Thyroid gland (tissue), 4 donors: ENCODE measurements at regions not wholly inside any gene's neighbourhood (a gene's known extent, or its start where the extent isn't known, plus 50 kb on each side); places are given as distances from the start of the nearest gene placed in this dataset.

Experiments
- DNase-seq, 2 donors: peaks; one replicate each; pipeline ENCODE4 v3.0.0-alpha.2; 2019
- H3K27ac ChIP-seq, 3 donors: fragments of 200-600 bp; sonication (generic); 1 replicate in 2 of 3; 2 replicates in 1 of 3; pipeline ENCODE4 v1.5.1; 2016 to 2019; ENCODE audit warnings: mild to moderate bottlenecking in 1 of 3, moderate library complexity in 1 of 3
- H3K27me3 ChIP-seq: fragments of 200-600 bp; sonication (generic); one replicate; pipeline ENCODE4 v1.5.1; 2019
- H3K36me3 ChIP-seq, 2 donors: fragments of 200-600 bp; sonication (generic); one replicate each; pipeline ENCODE4 v1.5.1; 2016 to 2019
- H3K4me1 ChIP-seq, 2 donors: fragments of 200-600 bp; sonication (generic); one replicate each; pipeline ENCODE4 v1.5.1; 2017 to 2019
- H3K4me3 ChIP-seq, 3 donors: fragments of 200-600 bp; sonication (generic); replicated peaks in 1 of 3; 1 replicate in 2 of 3; 2 replicates in 1 of 3; pipeline ENCODE4 v1.5.1; 2016; ENCODE audit warnings: mild to moderate bottlenecking in 1 of 3
- H3K9me3 ChIP-seq: fragments of 200-600 bp; sonication (generic); one replicate; pipeline ENCODE4 v1.5.1; 2017
- CTCF ChIP-seq, 6 experiments: fragments of 200-600 bp in 3 of 6; fragments of 450-650 bp in 3 of 6; sonication (generic) in 3 of 6; IDR thresholded peaks; one replicate each; pipeline ENCODE4 v1.5.1; 2016 to 2019; ENCODE audit warnings: antibody characterized with exemption in 6 of 6, mild to moderate bottlenecking in 2 of 6, inconsistent platforms in 1 of 6, moderate library complexity in 1 of 6
- POLR2A ChIP-seq, 2 donors: fragments of 450-650 bp; IDR thresholded peaks; one replicate each; pipeline ENCODE4 v1.6.1; 2017; ENCODE audit warnings: antibody characterized with exemption in 2 of 2, mild to moderate bottlenecking in 2 of 2, moderate library complexity in 1 of 2
- WGBS, 2 donors: methylation state at CpG; one replicate each; pipeline ENCODE4 v1.1.5; 2017; 5-methylcytosine and 5-hydroxymethylcytosine counted together
- intact Hi-C: fragments of 100-400 bp; cut with DNase I; formaldehyde crosslinking; loops from one replicate; pipeline ENCODE4 v1.15.1; 2023

- DNase-seq = no peak
- Histone ChIP-seq H3K36me3 (no peaks in the 10 kb centered on the region), H3K27ac (no peak overlapping the region), H3K4me1 (no peaks in the 10 kb centered on the region), H3K27me3 (no peaks in the 10 kb centered on the region), H3K4me3 (no peak overlapping the region), H3K9me3 (no peaks in the 10 kb centered on the region)
- intact Hi-C loops = no loop called here
- WGBS, 2 donors = 67 to 72% methylated on average over 6 of the region's 6 CpGs
- no peak for TF ChIP-seq CTCF (IDR thresholded peaks at IDR 0.05)
- TF ChIP-seq POLR2A (IDR thresholded peaks at IDR 0.05) = no peak
Measured at GRCh38 chr5:13624283-13625074, 320.0 kb downstream of the DNAH5 start.

GRCh38 chr5:13613621-13614020 lies 330.9 kb downstream of the DNAH5 start:
- intact Hi-C loops = no loop called here
- H3K4me1 ChIP-seq = no peaks in the 10 kb centered on the region
- 72 to 84% methylated on average over 8 of the region's 8 CpGs for WGBS, 2 donors
- TF ChIP-seq POLR2A (IDR thresholded peaks at IDR 0.05) (no peak), CTCF (IDR thresholded peaks at IDR 0.05) (no peak)
- H3K27ac ChIP-seq = no peak overlapping the region
- H3K4me3 ChIP-seq = no peak overlapping the region
- no peak for DNase-seq
- no peaks in the 10 kb centered on the region for H3K9me3 ChIP-seq
- H3K36me3 ChIP-seq = no peaks in the 10 kb centered on the region
- no peaks in the 10 kb centered on the region for H3K27me3 ChIP-seq

GRCh38 chr5:13611604-13612003 lies 332.9 kb downstream of the DNAH5 start:
- TF ChIP-seq POLR2A (IDR thresholded peaks at IDR 0.05) = no peak
- no peak for TF ChIP-seq CTCF (IDR thresholded peaks at IDR 0.05)
- Histone ChIP-seq H3K9me3 (no peaks in the 10 kb centered on the region), H3K27ac (no peak overlapping the region), H3K27me3 (no peaks in the 10 kb centered on the region), H3K4me1 (no peaks in the 10 kb centered on the region), H3K36me3 (no peaks in the 10 kb centered on the region), H3K4me3 (no peak overlapping the region)
- DNase-seq = no peak
- intact Hi-C loops = no loop called here
- WGBS, 2 donors = 78 to 86% methylated on average over 3 of the region's 3 CpGs

GRCh38 chr5:13609504-13609903 lies 335.0 kb downstream of the DNAH5 start:
- DNase-seq = no peak
- TF ChIP-seq POLR2A (IDR thresholded peaks at IDR 0.05) (no peak), CTCF (IDR thresholded peaks at IDR 0.05) (no peak)
- 82 to 87% methylated on average over 4 of the region's 4 CpGs for WGBS, 2 donors
- intact Hi-C loops = no loop called here
- Histone ChIP-seq H3K4me1 (no peaks in the 10 kb centered on the region), H3K27me3 (no peaks in the 10 kb centered on the region), H3K4me3 (no peak overlapping the region), H3K9me3 (no peaks in the 10 kb centered on the region), H3K36me3 (no peaks in the 10 kb centered on the region), H3K27ac (no peak overlapping the region)

- intact Hi-C loops = no loop called here
- no peak overlapping the region for H3K27ac ChIP-seq
- H3K36me3 ChIP-seq = no peaks in the 10 kb centered on the region
- no peak for TF ChIP-seq CTCF (IDR thresholded peaks at IDR 0.05)
- TF ChIP-seq POLR2A (IDR thresholded peaks at IDR 0.05) = no peak
- no peaks in the 10 kb centered on the region for H3K9me3 ChIP-seq
- WGBS, 2 donors = 93 to 100% methylated on average over 1 of the region's 1 CpG
- DNase-seq = no peak
- H3K27me3 ChIP-seq = no peaks in the 10 kb centered on the region
- no peaks in the 10 kb centered on the region for H3K4me1 ChIP-seq
- H3K4me3 ChIP-seq = no peak overlapping the region
Measured at GRCh38 chr5:13606051-13606450, 338.4 kb downstream of the DNAH5 start.
